ENCODE measurements at regions not wholly inside any gene's neighbourhood (a gene's known extent, or its start where the extent isn't known, plus 50 kb on each side); places are given as distances from the start of the nearest gene placed in this dataset.
A peak's percentile ranks its signal among the peaks of the same experiment; 100 is the strongest.
"Not testable (repeated sequence)": the region's sequence is repeated elsewhere in the genome, so short reads cannot be mapped to it uniquely, and the experiment has no call there.

- DNase-seq = no peak
Measured at GRCh38 chr18:46179306-46179705, 75.1 kb downstream of the HAUS1 start.

- no peak for DNase-seq
Measured at GRCh38 chr18:46182633-46183358, 78.6 kb downstream of the HAUS1 start.

GRCh38 chr18:46184296-46184695, 80.1 kb downstream of the HAUS1 start:
- DNase-seq = not testable (repeated sequence)

- DNase-seq = no peak
Measured at GRCh38 chr18:46184727-46185126, 80.5 kb downstream of the HAUS1 start.

- DNase-seq = no peak
Measured at GRCh38 chr18:46190667-46191066, 86.5 kb downstream of the HAUS1 start.

GRCh38 chr18:46196627-46197243, 92.5 kb downstream of the HAUS1 start:
- DNase-seq = no peak

GRCh38 chr18:46199515-46200147, 95.4 kb downstream of the HAUS1 start:
- no peak for DNase-seq

- DNase-seq = not testable (repeated sequence)
Measured at GRCh38 chr18:46200178-46201055, 96.2 kb downstream of the HAUS1 start.

- no peak for DNase-seq
Measured at GRCh38 chr18:46204143-46204542, 100.0 kb downstream of the HAUS1 start.

GRCh38 chr18:46207985-46208384, 103.8 kb downstream of the HAUS1 start:
- DNase-seq = no peak

- DNase-seq = no peak
Measured at GRCh38 chr18:46209161-46209560, 105.0 kb downstream of the HAUS1 start.

- DNase-seq = peak; percentile 39
Measured at GRCh38 chr18:46211816-46212215, 107.6 kb downstream of the HAUS1 start.

GRCh38 chr18:46212398-46212797, 108.2 kb downstream of the HAUS1 start:
- DNase-seq = no peak

- DNase-seq = peak; percentile 56
Measured at GRCh38 chr18:46213295-46213694, 109.1 kb downstream of the HAUS1 start.

- DNase-seq = no peak
Measured at GRCh38 chr18:46214435-46214834, 110.2 kb downstream of the HAUS1 start.

GRCh38 chr18:46215902-46216723, 111.9 kb downstream of the HAUS1 start:
- DNase-seq = no peak

- DNase-seq = no peak
Measured at GRCh38 chr18:46220116-46220515, 115.9 kb downstream of the HAUS1 start.

GRCh38 chr18:46222093-46222492, 117.9 kb downstream of the HAUS1 start:
- DNase-seq = no peak

- peak; percentile 10 for DNase-seq
Measured at GRCh38 chr18:46222710-46223360, 118.7 kb downstream of the HAUS1 start.

- DNase-seq = peak; percentile 4
Measured at GRCh38 chr18:46224181-46224775, 120.1 kb downstream of the HAUS1 start.

- DNase-seq = no peak
Measured at GRCh38 chr18:46226461-46226860, 122.3 kb downstream of the HAUS1 start.

All from CD4-positive, alpha-beta T cell treated with Interleukin-12 subunit alpha and Interleukin-12 subunit beta, for 1 hour (primary cell).